BLaER1 treated with 17β-estradiol and CSF1 and Interleukin-3, amounts not matched to agents 10 nM and 100 nM (cell line): ENCODE measurements at regions not wholly inside any gene's neighbourhood (a gene's known extent, or its start where the extent isn't known, plus 50 kb on each side); places are given as distances from the start of the nearest gene placed in this dataset.
"Not testable (repeated sequence)": the region's sequence is repeated elsewhere in the genome, so short reads cannot be mapped to it uniquely, and the experiment has no call there.

Source experiments
- H3K27ac ChIP-seq, 11 experiments: shearing (Covaris generic); formaldehyde crosslinking; 2 replicates each; pipeline ENCODE4 v1.8.1; 2022
- H3K27me3 ChIP-seq, 11 experiments: shearing (Covaris generic); formaldehyde crosslinking; 2 replicates each; pipeline ENCODE4 v1.8.1; 2022
- H3K36me3 ChIP-seq, 11 experiments: shearing (Covaris generic); formaldehyde crosslinking; 2 replicates each; pipeline ENCODE4 v1.8.1; 2022
- H3K4me1 ChIP-seq, 10 experiments: shearing (Covaris generic); formaldehyde crosslinking; 2 replicates each; pipeline ENCODE4 v1.8.1; 2022
- H3K4me2 ChIP-seq, 11 experiments: shearing (Covaris generic); formaldehyde crosslinking; 2 replicates each; pipeline ENCODE4 v1.8.1; 2022
- H3K4me3 ChIP-seq, 10 experiments: shearing (Covaris generic); formaldehyde crosslinking; 2 replicates each; pipeline ENCODE4 v1.8.1; 2022
- H3K9ac ChIP-seq, 11 experiments: shearing (Covaris generic); formaldehyde crosslinking; 2 replicates each; pipeline ENCODE4 v1.8.1; 2022
- H3K9me3 ChIP-seq, 11 experiments: shearing (Covaris generic); formaldehyde crosslinking; replicated peaks in 1 of 11; 2 replicates each; pipeline ENCODE4 v1.8.1; 2022
- H4K20me1 ChIP-seq, 11 experiments: shearing (Covaris generic); formaldehyde crosslinking; 2 replicates each; pipeline ENCODE4 v1.8.1; 2022
- Cebpa-rat ChIP-seq, 11 experiments: shearing (Covaris generic); IDR thresholded peaks; 2 replicates each; pipeline ENCODE4 v1.8.1; 2022

DNA sequence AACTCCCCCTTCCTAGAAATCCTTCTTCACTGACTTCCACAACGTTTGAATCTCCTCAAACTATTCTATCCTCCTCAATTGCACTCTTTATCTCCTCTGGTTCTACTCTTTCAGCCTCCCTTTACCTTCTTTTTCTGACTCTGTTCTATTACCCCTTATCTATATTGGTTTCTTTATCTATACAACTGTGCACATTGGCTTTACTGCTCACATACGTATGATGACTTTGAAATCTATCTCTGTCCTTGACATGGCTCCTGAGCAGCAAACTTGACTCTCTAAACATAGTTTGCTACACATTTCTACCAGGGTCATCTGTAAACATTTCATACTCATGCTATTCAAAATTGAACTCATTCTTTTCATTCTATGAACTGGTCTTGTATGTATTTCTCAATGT is 601.0 kb upstream of the LINC00305 start:
- Histone ChIP-seq H3K9ac (no peak overlapping the region), H3K4me3 (no peak overlapping the region), H3K27me3 (no peaks in the 10 kb centered on the region), H3K27ac (no peak overlapping the region), H3K4me1 (peaks cover 0 to 8% (median 0%) of the 10 kb centered on the region in 10 experiments; a peak in 1 of 20 replicates), H3K9me3 (no peaks in the 10 kb centered on the region), H3K36me3 (no peaks in the 10 kb centered on the region), H3K4me2 (no peak overlapping the region), H4K20me1 (no peaks in the 10 kb centered on the region)
- no peak for TF ChIP-seq Cebpa-rat (IDR thresholded peaks at IDR 0.05)

GRCh38 chr18:64747803-64748202 is 598.9 kb upstream of the LINC00305 start:
- H3K4me1 ChIP-seq = peaks cover 0 to 8% (median 0%) of the 10 kb centered on the region in 10 experiments; a peak in 1 of 20 replicates

DNA sequence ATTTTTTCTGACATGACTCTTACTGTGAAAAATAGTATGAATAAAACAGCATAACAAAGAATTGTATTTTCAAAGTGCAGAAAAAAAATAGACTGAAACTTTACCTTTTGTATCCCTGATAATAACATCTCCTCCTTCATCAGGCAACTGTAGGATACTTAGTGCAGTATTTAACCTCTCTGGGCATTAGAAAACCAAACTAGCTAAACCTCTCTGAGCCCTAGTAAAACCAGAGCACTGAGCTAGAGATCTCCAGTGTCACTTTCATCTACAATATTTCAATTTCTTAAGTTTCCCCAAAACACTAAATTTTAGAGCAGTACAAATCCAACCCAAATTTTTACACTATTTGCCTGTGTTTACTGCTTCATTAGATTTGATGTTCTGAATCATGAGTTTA is 594.0 kb upstream of the LINC00305 start:
- Histone ChIP-seq H3K27ac (no peak overlapping the region), H3K9me3 (no peaks in the 10 kb centered on the region), H3K4me2 (no peak overlapping the region), H3K27me3 (no peaks in the 10 kb centered on the region), H3K4me3 (no peak overlapping the region), H3K36me3 (no peaks in the 10 kb centered on the region), H3K9ac (no peak overlapping the region), H4K20me1 (no peaks in the 10 kb centered on the region), H3K4me1 (no peaks in the 10 kb centered on the region)
- TF ChIP-seq Cebpa-rat (IDR thresholded peaks at IDR 0.05) = no peak

More at GRCh38 chr18:64747803-64748202, 598.9 kb upstream of the LINC00305 start:
- Histone ChIP-seq H3K27me3 (no peaks in the 10 kb centered on the region), H4K20me1 (no peaks in the 10 kb centered on the region), H3K9me3 (no peaks in the 10 kb centered on the region), H3K27ac (no peak overlapping the region), H3K9ac (no peak overlapping the region), H3K4me3 (no peak overlapping the region), H3K36me3 (no peaks in the 10 kb centered on the region), H3K4me2 (no peak overlapping the region)
- no peak for TF ChIP-seq Cebpa-rat (IDR thresholded peaks at IDR 0.05)

GRCh38 chr18:64734063-64734462 is 585.2 kb upstream of the LINC00305 start:
- no peaks in the 10 kb centered on the region for H3K4me1 ChIP-seq
- H3K27ac ChIP-seq = no peak overlapping the region
- H3K36me3 ChIP-seq = no peaks in the 10 kb centered on the region
- H3K4me2 ChIP-seq = no peak overlapping the region
- H3K27me3 ChIP-seq = no peaks in the 10 kb centered on the region
- peak in 1 of 11 experiments; percentile 45; a peak in 2 of 22 replicates for TF ChIP-seq Cebpa-rat (IDR thresholded peaks at IDR 0.05)
- no peak overlapping the region for H3K9ac ChIP-seq
- no peak overlapping the region for H3K4me3 ChIP-seq
- no peaks in the 10 kb centered on the region for H3K9me3 ChIP-seq
- H4K20me1 ChIP-seq = no peaks in the 10 kb centered on the region

GRCh38 chr18:64725657-64726056 is 576.8 kb upstream of the LINC00305 start:
- not testable (repeated sequence) for H3K27ac ChIP-seq, H3K9ac ChIP-seq, H3K27me3 ChIP-seq, H3K4me2 ChIP-seq, H3K36me3 ChIP-seq, H4K20me1 ChIP-seq, H3K4me1 ChIP-seq, H3K4me3 ChIP-seq
- peaks cover 8 to 29% (median 19%) of the 10 kb centered on the region in 11 experiments; a peak in 19 of 22 replicates for H3K9me3 ChIP-seq

- Histone ChIP-seq H3K9ac (no peak overlapping the region), H3K27me3 (no peaks in the 10 kb centered on the region), H3K4me2 (no peak overlapping the region), H3K9me3 (peaks cover 10 to 34% (median 24%) of the 10 kb centered on the region in 11 experiments; a peak in 20 of 22 replicates), H3K4me1 (peaks cover 0 to 5% (median 0%) of the 10 kb centered on the region in 10 experiments; a peak in 1 of 20 replicates), H4K20me1 (no peaks in the 10 kb centered on the region), H3K27ac (no peak overlapping the region), H3K4me3 (no peak overlapping the region), H3K36me3 (no peaks in the 10 kb centered on the region)
- no peak for TF ChIP-seq Cebpa-rat (IDR thresholded peaks at IDR 0.05)
These were observed 572.0 kb upstream of the LINC00305 start for GRCh38 chr18:64720781-64721464.

DNA sequence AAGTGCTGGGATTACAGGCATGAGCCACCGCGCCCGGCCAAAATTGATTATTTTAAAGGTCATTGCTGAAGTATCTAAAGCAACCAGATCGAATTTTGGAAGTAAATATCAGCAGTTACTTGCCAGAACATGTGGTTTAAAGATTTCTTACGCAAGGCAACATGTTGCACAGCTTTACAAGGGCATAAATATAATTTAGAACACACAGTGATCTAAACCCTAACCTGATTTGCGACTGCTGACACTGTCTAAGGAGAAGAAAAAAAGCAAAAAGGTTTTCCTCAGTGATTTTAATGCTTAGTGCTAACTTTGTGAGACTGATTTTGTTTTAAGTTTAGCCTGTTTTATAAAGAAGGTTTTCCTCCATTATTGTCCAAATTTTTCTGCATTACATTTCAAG is 569.9 kb upstream of the LINC00305 start:
- H3K9ac ChIP-seq = no peak overlapping the region
- H3K4me1 ChIP-seq = peaks cover 6 to 18% (median 10%) of the 10 kb centered on the region in 10 experiments; a peak in 19 of 20 replicates
- no peak overlapping the region; a peak in 1 of 22 replicates for H3K27ac ChIP-seq
- H4K20me1 ChIP-seq = no peaks in the 10 kb centered on the region
- no peak overlapping the region for H3K4me3 ChIP-seq
- peaks cover 0 to 17% (median 13%) of the 10 kb centered on the region in 11 experiments; a peak in 16 of 22 replicates for H3K9me3 ChIP-seq
- no peak overlapping the region for H3K4me2 ChIP-seq
- TF ChIP-seq Cebpa-rat (IDR thresholded peaks at IDR 0.05) = no peak
- H3K36me3 ChIP-seq = no peaks in the 10 kb centered on the region
- H3K27me3 ChIP-seq = no peaks in the 10 kb centered on the region

- no peaks in the 10 kb centered on the region for H3K36me3 ChIP-seq
- H4K20me1 ChIP-seq = no peaks in the 10 kb centered on the region
- no peaks in the 10 kb centered on the region for H3K27me3 ChIP-seq
- H3K9ac ChIP-seq = no peak overlapping the region
- peaks cover 22 to 35% (median 25%) of the 10 kb centered on the region in 10 experiments for H3K4me1 ChIP-seq
- TF ChIP-seq Cebpa-rat (IDR thresholded peaks at IDR 0.05) = no peak
- H3K4me2 ChIP-seq = no peak overlapping the region
- H3K27ac ChIP-seq = peak overlapping the region in 5 of 11 experiments; percentile 3 to 57 (median 38); a peak in 7 of 22 replicates
- H3K4me3 ChIP-seq = no peak overlapping the region
- peaks cover 0 to 25% (median 15%) of the 10 kb centered on the region in 11 experiments; a peak in 17 of 22 replicates for H3K9me3 ChIP-seq
These were observed 568.1 kb upstream of the LINC00305 start for GRCh38 chr18:64717026-64717425.

- no peak for TF ChIP-seq Cebpa-rat (IDR thresholded peaks at IDR 0.05)
- H3K4me3 ChIP-seq = no peak overlapping the region
- no peaks in the 10 kb centered on the region for H3K36me3 ChIP-seq
- H3K27me3 ChIP-seq = no peaks in the 10 kb centered on the region
- peak overlapping the region in 9 of 11 experiments; percentile 56 to 82 (median 78); a peak in 16 of 22 replicates for H3K9ac ChIP-seq
- peak overlapping the region; percentile 39 to 84 (median 76); a peak in 20 of 22 replicates for H3K4me2 ChIP-seq
- peak overlapping the region; percentile 74 to 99 (median 96); a peak in 21 of 22 replicates for H3K27ac ChIP-seq
- peaks cover 24 to 39% (median 28%) of the 10 kb centered on the region in 10 experiments for H3K4me1 ChIP-seq
- no peaks in the 10 kb centered on the region for H4K20me1 ChIP-seq
- H3K9me3 ChIP-seq = peaks cover 0 to 27% (median 21%) of the 10 kb centered on the region in 11 experiments; a peak in 14 of 22 replicates
These were observed 565.2 kb upstream of the LINC00305 start for GRCh38 chr18:64714086-64714485.
